GM23248 (cell line): ENCODE measurements at regions not wholly inside any gene's neighbourhood (a gene's known extent, or its start where the extent isn't known, plus 50 kb on each side); places are given as distances from the start of the nearest gene placed in this dataset.

Source experiments
- DNase-seq: peaks from one replicate; pipeline ENCODE4 v3.0.0-alpha.2; 2015
- H2AFZ ChIP-seq: fragments of 200-600 bp; sonication (generic); 2 replicates; pipeline ENCODE4 v1.6.1; 2016; ENCODE audit warnings: antibody characterized with exemption
- H3F3A ChIP-seq: fragments of 200-600 bp; sonication (generic); 2 replicates; pipeline ENCODE4 v1.6.1; 2016; ENCODE audit warnings: mild to moderate bottlenecking, antibody characterized with exemption, mixed run types; ENCODE audit not compliant: insufficient read depth
- H3K27ac ChIP-seq: fragments of 200-600 bp; sonication (generic); 2 replicates; pipeline ENCODE4 v1.5.1; 2016; ENCODE audit warnings: mild to moderate bottlenecking
- H3K27me3 ChIP-seq: fragments of 200-600 bp; sonication (generic); replicated peaks from 2 replicates; pipeline ENCODE4 v1.6.1; 2016; ENCODE audit warnings: mild to moderate bottlenecking; ENCODE audit not compliant: insufficient read depth
- H3K36me3 ChIP-seq: fragments of 200-600 bp; sonication (generic); 2 replicates; pipeline ENCODE4 v1.6.1; 2016; ENCODE audit warnings: low read depth, mild to moderate bottlenecking
- H3K4me1 ChIP-seq: fragments of 200-600 bp; sonication (generic); 2 replicates; pipeline ENCODE4 v1.6.1; 2016; ENCODE audit warnings: mild to moderate bottlenecking; ENCODE audit not compliant: insufficient read depth
- H3K4me2 ChIP-seq: fragments of 200-600 bp; sonication (generic); one replicate; pipeline ENCODE4 v1.6.1; 2016; ENCODE audit warnings: mild to moderate bottlenecking; ENCODE audit not compliant: unreplicated experiment
- H3K4me3 ChIP-seq: fragments of 200-600 bp; sonication (generic); 2 replicates; pipeline ENCODE4 v1.5.1; 2016; ENCODE audit warnings: mild to moderate bottlenecking
- H3K79me2 ChIP-seq: fragments of 200-600 bp; sonication (generic); 2 replicates; pipeline ENCODE4 v1.6.1; 2016; ENCODE audit warnings: mild to moderate bottlenecking; ENCODE audit not compliant: insufficient read depth
- H3K9ac ChIP-seq: fragments of 200-600 bp; sonication (generic); 2 replicates; pipeline ENCODE4 v1.6.1; 2016; ENCODE audit warnings: mild to moderate bottlenecking
- H3K9me2 ChIP-seq: fragments of 200-600 bp; sonication (generic); 2 replicates; pipeline ENCODE4 v1.6.1; 2016; ENCODE audit warnings: mixed run types, mild to moderate bottlenecking, moderate library complexity; ENCODE audit not compliant: insufficient read depth
- H3K9me3 ChIP-seq: fragments of 200-600 bp; sonication (generic); one replicate; pipeline ENCODE4 v1.6.1; 2017; ENCODE audit warnings: low read depth
- H4K20me1 ChIP-seq: fragments of 200-600 bp; sonication (generic); 2 replicates; pipeline ENCODE4 v1.6.0; 2016; ENCODE audit not compliant: insufficient read depth
- EZH2 ChIP-seq: fragments of 200-600 bp; sonication (generic); IDR thresholded peaks from 2 replicates; pipeline ENCODE4 v1.6.1; 2018; ENCODE audit warnings: antibody characterized with exemption, mild to moderate bottlenecking; ENCODE audit not compliant: insufficient read depth, poor library complexity, severe bottlenecking
- EZH2phosphoT487 ChIP-seq: fragments of 200-600 bp; sonication (generic); IDR thresholded peaks from 2 replicates; pipeline ENCODE4 v1.6.1; 2018; ENCODE audit warnings: antibody characterized with exemption, moderate library complexity, mild to moderate bottlenecking, low read depth; ENCODE audit not compliant: insufficient read depth
- WGBS, 2 experiments: methylation state at CpG; one replicate each; pipeline ENCODE4 v1.1.6; 2015 to 2017; ENCODE audit warnings: low lambda C conversion rate in 2 of 2, low coverage in 1 of 2; ENCODE audit errors: missing lambda C conversion rate in 2 of 2; 5-methylcytosine and 5-hydroxymethylcytosine counted together
- in situ Hi-C: fragments of 300-500 bp; cut with MboI; formaldehyde crosslinking; loops from 2 replicates; pipeline ENCODE4 v1.15.0; 2020

DNA sequence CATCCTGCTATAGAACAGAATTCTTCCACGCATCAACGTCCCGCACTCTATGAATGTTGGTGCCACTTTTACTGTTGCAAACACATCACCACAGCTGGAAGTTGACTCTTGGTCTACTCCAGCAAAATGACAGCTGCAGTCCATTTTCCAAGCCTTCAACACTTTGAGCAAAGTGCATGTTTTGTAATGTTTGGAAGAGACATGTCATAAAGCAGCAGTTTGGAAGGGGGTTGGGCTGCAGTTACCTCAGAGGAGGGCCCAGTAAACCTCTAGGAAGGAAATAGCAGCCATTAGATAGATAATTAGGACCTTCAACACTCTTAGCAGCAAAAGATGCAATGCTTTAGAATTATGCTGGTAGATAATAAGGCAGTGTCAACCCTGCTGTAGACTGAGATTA, 323.6 kb downstream of the TDRD3 start:
- H4K20me1 ChIP-seq = no peaks in the 10 kb centered on the region
- H3K27me3 ChIP-seq = no peaks in the 10 kb centered on the region
- H3K36me3 ChIP-seq = no peaks in the 10 kb centered on the region
- DNase-seq = no peak
- H2AFZ ChIP-seq = no peak overlapping the region
- no peak overlapping the region for H3K4me3 ChIP-seq
- 2 to 4% methylated on average over 3 of the region's 3 CpGs for WGBS, 2 experiments
- in situ Hi-C loops = no loop called here
- H3K9me2 ChIP-seq = no peaks in the 10 kb centered on the region
- H3K4me2 ChIP-seq = no peak overlapping the region
- no peak overlapping the region for H3K27ac ChIP-seq
- no peaks in the 10 kb centered on the region for H3K9me3 ChIP-seq
- H3K79me2 ChIP-seq = no peaks in the 10 kb centered on the region
- no peaks in the 10 kb centered on the region for H3F3A ChIP-seq
- no peak overlapping the region for H3K9ac ChIP-seq
- H3K4me1 ChIP-seq = no peaks in the 10 kb centered on the region
- TF ChIP-seq EZH2phosphoT487 (no peak), EZH2 (no peak)

DNA sequence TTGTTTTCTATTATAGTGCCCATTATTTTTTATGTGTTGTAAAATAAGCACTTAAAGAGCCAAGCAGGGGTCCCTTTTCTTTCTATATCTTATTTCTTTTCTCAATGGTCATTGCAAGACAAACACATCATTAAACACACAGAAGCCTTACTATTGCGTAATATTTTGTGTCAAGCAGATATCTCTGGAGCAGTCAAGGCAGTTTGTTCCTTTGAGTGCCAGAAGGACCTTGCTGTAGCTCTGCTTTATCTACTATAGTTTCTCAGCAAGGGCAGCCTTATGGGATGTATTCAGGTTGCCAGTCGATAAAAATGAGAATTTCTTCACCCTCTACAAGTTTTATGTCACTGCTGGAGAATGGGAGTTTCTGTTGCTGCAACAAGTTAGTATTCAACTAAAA, 319.3 kb downstream of the TDRD3 start:
- H3K4me3 ChIP-seq = no peak overlapping the region
- no peak for DNase-seq
- H3K79me2 ChIP-seq = no peaks in the 10 kb centered on the region
- no peak for TF ChIP-seq EZH2phosphoT487
- TF ChIP-seq EZH2 = no peak
- no peaks in the 10 kb centered on the region for H3K36me3 ChIP-seq
- H3K4me2 ChIP-seq = no peak overlapping the region
- H3K4me1 ChIP-seq = no peaks in the 10 kb centered on the region
- no peak overlapping the region for H2AFZ ChIP-seq
- H3K9ac ChIP-seq = no peak overlapping the region
- no peaks in the 10 kb centered on the region for H3K9me3 ChIP-seq
- no peak overlapping the region for H3K27ac ChIP-seq
- H3F3A ChIP-seq = no peaks in the 10 kb centered on the region
- no peaks in the 10 kb centered on the region for H3K9me2 ChIP-seq
- 19 to 34% methylated on average over 2 of the region's 2 CpGs for WGBS, 2 experiments
- in situ Hi-C loops = no loop called here
- no peaks in the 10 kb centered on the region for H4K20me1 ChIP-seq
- H3K27me3 ChIP-seq = no peaks in the 10 kb centered on the region

DNA sequence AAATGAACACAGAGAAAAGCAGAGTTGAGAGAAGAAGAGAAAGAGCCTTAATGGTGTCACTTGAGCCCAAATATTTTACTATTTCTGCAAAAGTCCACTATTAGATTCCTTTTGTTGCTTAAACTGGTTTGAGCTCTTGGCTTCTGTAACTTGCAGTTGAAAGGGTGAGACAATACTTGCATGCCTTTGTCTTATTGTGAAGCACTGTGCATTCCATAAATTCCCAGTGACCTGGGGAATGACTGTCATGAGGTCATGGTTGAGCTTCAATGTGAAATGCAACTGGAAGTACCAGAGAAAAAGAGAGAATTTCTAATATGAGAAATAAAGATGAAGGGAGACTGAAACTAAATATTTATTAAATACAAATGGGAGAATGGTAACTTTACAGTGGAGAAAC, 310.9 kb downstream of the TDRD3 start:
- no peak overlapping the region for H3K9ac ChIP-seq
- H3K4me3 ChIP-seq = no peak overlapping the region
- TF ChIP-seq EZH2phosphoT487 (no peak), EZH2 (no peak)
- H4K20me1 ChIP-seq = no peaks in the 10 kb centered on the region
- H2AFZ ChIP-seq = no peak overlapping the region
- H3K4me1 ChIP-seq = no peaks in the 10 kb centered on the region
- H3F3A ChIP-seq = no peaks in the 10 kb centered on the region
- in situ Hi-C loops = no loop called here
- no peaks in the 10 kb centered on the region for H3K36me3 ChIP-seq
- no peaks in the 10 kb centered on the region for H3K27me3 ChIP-seq
- no peak overlapping the region for H3K4me2 ChIP-seq
- no peaks in the 10 kb centered on the region for H3K9me3 ChIP-seq
- no peaks in the 10 kb centered on the region for H3K79me2 ChIP-seq
- H3K27ac ChIP-seq = no peak overlapping the region
- H3K9me2 ChIP-seq = no peaks in the 10 kb centered on the region
- DNase-seq = no peak

DNA sequence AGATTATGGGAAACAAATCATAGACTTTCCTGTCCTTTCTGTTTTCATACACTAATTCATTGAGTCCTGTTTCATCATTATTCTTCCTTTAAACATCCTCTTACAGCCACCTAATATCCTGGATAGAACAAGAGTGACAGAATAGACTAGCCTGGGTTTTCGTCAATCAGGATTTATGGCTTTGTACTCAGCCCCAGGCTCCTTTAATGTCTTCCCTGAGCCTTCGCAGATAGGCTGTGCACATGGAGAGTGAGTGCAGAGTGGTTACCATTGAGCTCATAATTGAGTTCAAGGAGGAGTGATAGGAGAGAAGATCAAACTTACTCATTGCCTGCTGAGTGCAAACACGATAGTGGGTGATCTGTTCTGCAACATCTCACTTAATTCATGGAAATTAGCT, 304.9 kb downstream of the TDRD3 start:
- Histone ChIP-seq H3F3A (no peaks in the 10 kb centered on the region), H3K4me1 (no peaks in the 10 kb centered on the region), H3K9ac (no peak overlapping the region), H3K36me3 (no peaks in the 10 kb centered on the region), H3K27me3 (no peaks in the 10 kb centered on the region), H2AFZ (no peak overlapping the region), H3K9me3 (no peaks in the 10 kb centered on the region), H4K20me1 (no peaks in the 10 kb centered on the region), H3K4me2 (no peak overlapping the region), H3K9me2 (no peaks in the 10 kb centered on the region), H3K79me2 (no peaks in the 10 kb centered on the region), H3K4me3 (no peak overlapping the region), H3K27ac (no peak overlapping the region)
- no peak for DNase-seq
- no peak for TF ChIP-seq EZH2phosphoT487
- TF ChIP-seq EZH2 = no peak
- in situ Hi-C loops = no loop called here
- WGBS, 2 experiments = 5 to 9% methylated on average over 3 of the region's 3 CpGs

DNA sequence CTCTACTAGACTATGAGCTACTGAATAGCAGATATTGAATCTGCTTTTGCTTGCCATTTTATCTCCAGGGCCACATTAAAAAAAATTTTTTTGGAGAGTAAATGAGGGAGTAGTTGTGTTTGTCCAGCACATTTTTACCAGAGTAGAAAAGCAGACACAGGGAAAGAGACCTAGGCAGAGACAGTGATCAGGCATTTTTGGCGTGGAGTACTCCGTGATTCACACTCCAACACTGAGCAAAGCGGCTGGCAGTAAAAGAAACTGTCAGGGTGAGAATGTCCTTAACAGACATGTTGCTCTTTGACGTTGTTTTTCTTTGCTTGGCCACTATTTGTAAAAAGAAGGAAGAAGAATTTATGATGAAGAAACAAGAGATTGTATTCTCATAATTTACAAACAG, 304.0 kb downstream of the TDRD3 start:
- no peaks in the 10 kb centered on the region for H3F3A ChIP-seq
- H3K27me3 ChIP-seq = no peaks in the 10 kb centered on the region
- no peak overlapping the region for H3K9ac ChIP-seq
- H3K4me2 ChIP-seq = no peak overlapping the region
- H3K9me3 ChIP-seq = no peaks in the 10 kb centered on the region
- H3K4me3 ChIP-seq = no peak overlapping the region
- H4K20me1 ChIP-seq = no peaks in the 10 kb centered on the region
- H3K27ac ChIP-seq = no peak overlapping the region
- H3K79me2 ChIP-seq = no peaks in the 10 kb centered on the region
- in situ Hi-C loops = no loop called here
- TF ChIP-seq EZH2 (no peak), EZH2phosphoT487 (no peak)
- 21% methylated on average over 4 of the region's 4 CpGs for WGBS, 2 experiments
- H2AFZ ChIP-seq = no peak overlapping the region
- H3K4me1 ChIP-seq = no peaks in the 10 kb centered on the region
- H3K36me3 ChIP-seq = no peaks in the 10 kb centered on the region
- H3K9me2 ChIP-seq = no peaks in the 10 kb centered on the region
- no peak for DNase-seq
